ENCODE measurements at regions not wholly inside any gene's neighbourhood (a gene's known extent, or its start where the extent isn't known, plus 50 kb on each side); places are given as distances from the start of the nearest gene placed in this dataset.
A peak's percentile ranks its signal among the peaks of the same experiment; 100 is the strongest.

DNA sequence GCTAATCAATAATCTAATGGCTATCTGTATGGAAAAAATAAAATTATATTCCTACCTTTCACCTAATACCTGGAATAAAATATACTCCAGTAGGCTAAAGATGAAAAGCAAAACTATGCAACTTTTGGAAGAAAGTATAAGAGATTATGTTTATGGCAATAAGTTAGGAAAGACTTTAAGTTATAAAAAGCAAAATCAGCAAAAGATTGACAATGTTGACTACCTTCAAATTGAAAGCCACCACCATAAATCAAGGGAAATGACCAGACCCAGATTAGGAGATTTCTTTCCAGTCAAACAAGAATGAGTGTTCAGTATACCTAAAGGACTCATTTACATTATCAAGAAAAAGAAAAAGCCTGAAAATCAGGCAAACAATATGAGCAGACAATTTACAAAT is 159.1 kb upstream of the ZBED5 start:
- Histone ChIP-seq H3K27me3 (no peaks in the 10 kb centered on the region), H3K4me3 (no peak overlapping the region), H3K27ac (no peak overlapping the region), H3K79me2 (no peaks in the 10 kb centered on the region), H3K9me2 (replicated peaks; ENCODE audit: insufficient read depth) (no peaks in the 10 kb centered on the region), H3K9me3 (ENCODE audit: low read depth) (no peaks in the 10 kb centered on the region), H3K36me3 (replicated peaks; ENCODE audit: insufficient read depth, low read depth) (no peaks in the 10 kb centered on the region), H3K4me2 (no peak overlapping the region), H3K4me1 (ENCODE audit: insufficient read depth) (no peaks in the 10 kb centered on the region), H4K20me1 (ENCODE audit: insufficient read depth, poor library complexity, severe bottlenecking) (no peaks in the 10 kb centered on the region), H2AFZ (no peak overlapping the region)
- DNase-seq (ENCODE audit: low spot score), result no peak
- TF ChIP-seq, protein P1, sequence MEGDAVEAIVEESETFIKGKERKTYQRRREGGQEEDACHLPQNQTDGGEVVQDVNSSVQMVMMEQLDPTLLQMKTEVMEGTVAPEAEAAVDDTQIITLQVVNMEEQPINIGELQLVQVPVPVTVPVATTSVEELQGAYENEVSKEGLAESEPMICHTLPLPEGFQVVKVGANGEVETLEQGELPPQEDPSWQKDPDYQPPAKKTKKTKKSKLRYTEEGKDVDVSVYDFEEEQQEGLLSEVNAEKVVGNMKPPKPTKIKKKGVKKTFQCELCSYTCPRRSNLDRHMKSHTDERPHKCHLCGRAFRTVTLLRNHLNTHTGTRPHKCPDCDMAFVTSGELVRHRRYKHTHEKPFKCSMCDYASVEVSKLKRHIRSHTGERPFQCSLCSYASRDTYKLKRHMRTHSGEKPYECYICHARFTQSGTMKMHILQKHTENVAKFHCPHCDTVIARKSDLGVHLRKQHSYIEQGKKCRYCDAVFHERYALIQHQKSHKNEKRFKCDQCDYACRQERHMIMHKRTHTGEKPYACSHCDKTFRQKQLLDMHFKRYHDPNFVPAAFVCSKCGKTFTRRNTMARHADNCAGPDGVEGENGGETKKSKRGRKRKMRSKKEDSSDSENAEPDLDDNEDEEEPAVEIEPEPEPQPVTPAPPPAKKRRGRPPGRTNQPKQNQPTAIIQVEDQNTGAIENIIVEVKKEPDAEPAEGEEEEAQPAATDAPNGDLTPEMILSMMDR (IDR thresholded peaks at IDR 0.05; ENCODE audit: poor library complexity), result no peak
- TF ChIP-seq EZH2phosphoT487 (IDR thresholded peaks at IDR 0.05; ENCODE audit: low read depth, severe bottlenecking, unreplicated experiment) (no peak), EZH2 (IDR thresholded peaks at IDR 0.05; ENCODE audit: borderline replicate concordance) (no peak)

DNA sequence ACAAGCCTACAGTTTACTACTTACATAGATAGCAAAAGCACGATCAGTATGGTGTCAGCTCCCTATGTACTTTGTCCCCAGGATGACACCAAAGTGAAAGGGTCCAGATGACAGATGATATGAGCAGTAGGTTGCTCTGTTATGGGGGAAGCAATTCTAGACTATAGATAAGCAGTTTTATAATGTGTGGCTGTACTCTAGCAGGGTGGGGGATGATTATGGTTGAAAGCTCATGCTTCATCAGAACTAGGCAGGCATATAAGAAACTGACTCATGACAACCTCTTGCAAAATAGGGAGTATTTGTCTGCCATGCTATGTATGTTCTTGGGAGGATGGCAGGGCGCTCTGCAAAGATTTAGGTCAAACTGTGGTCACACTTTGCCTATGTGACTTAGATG is 158.2 kb upstream of the ZBED5 start:
- Histone ChIP-seq H3K4me3 (no peak overlapping the region), H2AFZ (no peak overlapping the region), H3K27ac (no peak overlapping the region), H3K36me3 (replicated peaks; ENCODE audit: insufficient read depth, low read depth) (no peaks in the 10 kb centered on the region), H3K4me1 (ENCODE audit: insufficient read depth) (no peaks in the 10 kb centered on the region), H3K27me3 (no peaks in the 10 kb centered on the region), H3K9me2 (replicated peaks; ENCODE audit: insufficient read depth) (no peaks in the 10 kb centered on the region), H3K4me2 (no peak overlapping the region), H4K20me1 (ENCODE audit: insufficient read depth, poor library complexity, severe bottlenecking) (no peaks in the 10 kb centered on the region), H3K9me3 (ENCODE audit: low read depth) (no peaks in the 10 kb centered on the region), H3K79me2 (no peaks in the 10 kb centered on the region)
- TF ChIP-seq, protein P1 (IDR thresholded peaks at IDR 0.05; ENCODE audit: poor library complexity), result no peak
- TF ChIP-seq EZH2phosphoT487 (IDR thresholded peaks at IDR 0.05; ENCODE audit: low read depth, severe bottlenecking, unreplicated experiment) (no peak), EZH2 (IDR thresholded peaks at IDR 0.05; ENCODE audit: borderline replicate concordance) (no peak)
- WGBS (ENCODE audit: low lambda C conversion rate, missing lambda C conversion rate), result 48% methylated on average over 2 of the region's 2 CpGs
- peak; percentile 28 for DNase-seq (ENCODE audit: low spot score)

DNA sequence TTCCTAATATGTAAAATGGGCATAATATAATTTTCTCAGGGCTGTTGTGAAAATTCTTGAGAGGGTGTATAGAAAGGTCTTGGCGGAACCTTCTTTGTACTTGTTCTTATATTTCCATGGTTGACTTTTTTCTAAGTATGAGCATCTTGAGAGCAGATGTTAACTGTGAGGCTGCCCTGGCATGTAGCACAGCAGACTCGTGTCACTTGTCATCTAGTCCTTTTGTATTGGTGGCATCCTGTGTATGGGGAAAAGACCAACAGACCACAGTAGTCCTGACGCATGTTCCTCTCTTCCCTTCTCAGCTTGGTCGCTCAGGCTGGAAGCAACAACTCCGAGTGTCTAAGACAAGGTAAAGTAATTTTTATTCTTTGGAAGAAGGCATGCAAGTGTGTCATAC is 153.8 kb upstream of the ZBED5 start:
- no peak overlapping the region for H3K4me3 ChIP-seq
- no peaks in the 10 kb centered on the region for H3K27me3 ChIP-seq
- no peaks in the 10 kb centered on the region for H3K9me3 ChIP-seq (ENCODE audit: low read depth)
- no peak overlapping the region for H3K27ac ChIP-seq
- H3K79me2 ChIP-seq, result no peaks in the 10 kb centered on the region
- no peak overlapping the region for H3K4me2 ChIP-seq
- no peak for DNase-seq (ENCODE audit: low spot score)
- no peaks in the 10 kb centered on the region for H3K4me1 ChIP-seq (ENCODE audit: insufficient read depth)
- H4K20me1 ChIP-seq (ENCODE audit: insufficient read depth, poor library complexity, severe bottlenecking), result no peaks in the 10 kb centered on the region
- TF ChIP-seq EZH2phosphoT487 (IDR thresholded peaks at IDR 0.05; ENCODE audit: low read depth, severe bottlenecking, unreplicated experiment) (no peak), EZH2 (IDR thresholded peaks at IDR 0.05; ENCODE audit: borderline replicate concordance) (no peak)
- TF ChIP-seq, protein P1 (IDR thresholded peaks at IDR 0.05; ENCODE audit: poor library complexity), result no peak
- no peaks in the 10 kb centered on the region for H3K9me2 ChIP-seq (replicated peaks; ENCODE audit: insufficient read depth)
- WGBS (ENCODE audit: low lambda C conversion rate, missing lambda C conversion rate), result 87% methylated on average over 5 of the region's 5 CpGs
- H3K36me3 ChIP-seq (replicated peaks; ENCODE audit: insufficient read depth, low read depth), result no peaks in the 10 kb centered on the region
- H2AFZ ChIP-seq, result no peak overlapping the region

DNA sequence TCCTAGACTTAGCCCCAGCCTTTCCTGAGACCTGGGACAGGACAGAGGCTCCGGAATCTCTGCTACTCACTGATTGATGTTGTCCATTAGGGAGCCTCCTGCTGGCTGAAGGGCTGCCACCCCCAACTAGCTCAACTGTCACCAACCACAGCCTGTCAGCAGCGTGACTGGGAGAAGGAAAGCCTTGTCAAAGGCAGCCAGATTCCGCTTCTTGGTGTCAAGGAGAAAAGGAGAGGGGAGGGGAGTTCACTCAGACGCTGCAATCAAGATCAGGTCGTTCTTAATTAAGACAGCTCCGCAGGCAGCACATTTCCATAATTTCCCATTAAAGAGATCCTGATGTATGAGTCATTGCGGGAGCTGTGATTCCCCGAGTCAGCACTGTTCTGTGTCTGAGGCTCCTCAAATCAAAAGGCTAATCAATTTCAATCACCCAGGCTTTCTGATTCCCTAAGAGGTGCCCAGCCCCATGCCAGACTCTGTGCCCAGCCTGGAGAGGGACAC is 152.8 kb upstream of the ZBED5 start:
- TF ChIP-seq, protein P1 (IDR thresholded peaks at IDR 0.05; ENCODE audit: poor library complexity), result peak; percentile 29
- TF ChIP-seq EZH2 (IDR thresholded peaks at IDR 0.05; ENCODE audit: borderline replicate concordance) (no peak), EZH2phosphoT487 (IDR thresholded peaks at IDR 0.05; ENCODE audit: low read depth, severe bottlenecking, unreplicated experiment) (no peak)
- DNase-seq (ENCODE audit: low spot score), result peak; percentile 44
- Histone ChIP-seq H3K9me3 (ENCODE audit: low read depth) (no peaks in the 10 kb centered on the region), H3K27ac (no peak overlapping the region), H4K20me1 (ENCODE audit: insufficient read depth, poor library complexity, severe bottlenecking) (no peaks in the 10 kb centered on the region), H3K4me3 (no peak overlapping the region), H2AFZ (no peak overlapping the region), H3K27me3 (no peaks in the 10 kb centered on the region), H3K9me2 (replicated peaks; ENCODE audit: insufficient read depth) (no peaks in the 10 kb centered on the region), H3K4me1 (ENCODE audit: insufficient read depth) (no peaks in the 10 kb centered on the region), H3K4me2 (no peak overlapping the region), H3K79me2 (no peaks in the 10 kb centered on the region), H3K36me3 (replicated peaks; ENCODE audit: insufficient read depth, low read depth) (no peaks in the 10 kb centered on the region)
- WGBS (ENCODE audit: low lambda C conversion rate, missing lambda C conversion rate), result 16% methylated on average over 7 of the region's 8 CpGs

All from hepatocyte (in vitro differentiated cells).